Glomerular visceral epithelial cell (primary cell): ENCODE measurements at regions not wholly inside any gene's neighbourhood (a gene's known extent, or its start where the extent isn't known, plus 50 kb on each side); places are given as distances from the start of the nearest gene placed in this dataset.

Source experiments
- DNase-seq: peaks from one replicate; pipeline ENCODE4 v3.0.0-alpha.2; 2016; ENCODE audit errors: extremely low spot score

- no peak for DNase-seq
These were observed 66.8 kb upstream of the BCHE start for GRCh38 chr3:165903885-165904630.

GRCh38 chr3:165899066-165899465 lies 61.8 kb upstream of the BCHE start:
- no peak for DNase-seq

- no peak for DNase-seq
These were observed 59.9 kb upstream of the BCHE start for GRCh38 chr3:165897137-165897536.

GRCh38 chr3:165895919-165896318 lies 58.7 kb upstream of the BCHE start:
- DNase-seq = peak; percentile 9

GRCh38 chr3:165892565-165892964 lies 55.3 kb upstream of the BCHE start:
- DNase-seq = no peak
